GM12891 (cell line): ENCODE measurements at regions not wholly inside any gene's neighbourhood (a gene's known extent, or its start where the extent isn't known, plus 50 kb on each side); places are given as distances from the start of the nearest gene placed in this dataset.

ENCODE experiments used
- POLR2A ChIP-seq: IDR thresholded peaks from 2 replicates; pipeline ENCODE4 v1.6.1; 2011; ENCODE audit warnings: low read depth, low read length, control low read depth
- POLR2AphosphoS5 ChIP-seq: IDR thresholded peaks from 2 replicates; pipeline ENCODE4 v1.6.1; 2011; ENCODE audit warnings: low read depth, low read length, control low read depth
- SPI1 ChIP-seq: IDR thresholded peaks from 2 replicates; pipeline ENCODE4 v1.6.1; 2011; ENCODE audit warnings: low read depth, low read length, control low read depth
- TAF1 ChIP-seq: IDR thresholded peaks from 2 replicates; pipeline ENCODE4 v1.6.1; 2011; ENCODE audit warnings: low read depth, low read length, control low read depth

GRCh38 chr5:163023846-163024245 lies 413.5 kb upstream of the CCNG1 start:
- TF ChIP-seq POLR2A, result no peak
- no peak for TF ChIP-seq POLR2AphosphoS5
- TF ChIP-seq TAF1, result no peak
- TF ChIP-seq SPI1, result no peak
